ENCODE measurements at regions not wholly inside any gene's neighbourhood (a gene's known extent, or its start where the extent isn't known, plus 50 kb on each side); places are given as distances from the start of the nearest gene placed in this dataset.

DNA sequence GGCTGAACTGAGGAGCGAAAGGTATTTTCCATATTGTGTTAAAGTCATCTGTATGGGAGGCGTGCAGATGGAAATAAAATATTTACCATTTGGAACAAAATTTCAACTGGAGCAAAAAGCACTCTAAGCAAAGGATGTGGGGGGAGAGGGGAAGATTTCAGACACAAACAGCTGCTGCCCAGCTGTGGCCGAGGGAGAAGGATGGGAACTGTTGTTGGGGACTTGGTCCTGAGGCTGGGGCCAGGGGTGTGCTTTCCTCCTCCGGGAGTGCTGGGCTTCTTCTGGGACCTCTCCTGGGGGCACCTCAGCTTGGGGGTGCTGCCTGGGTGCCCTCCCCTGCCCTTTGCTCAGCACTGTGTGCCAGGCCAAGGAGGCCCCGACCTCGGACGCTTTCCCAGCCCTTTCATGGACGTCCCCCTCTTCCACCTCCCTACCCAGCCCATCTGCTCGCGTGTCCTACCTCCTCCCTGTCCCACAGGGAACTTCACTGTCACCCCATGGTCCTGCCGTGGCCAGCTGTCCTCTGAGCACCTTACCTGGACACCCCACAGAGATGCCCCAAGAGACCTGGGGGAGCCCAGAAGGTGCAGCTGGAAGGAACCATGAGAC is 101.9 kb upstream of the COL5A1 start:
- TF ChIP-seq POLR2AphosphoS5 (IDR thresholded peaks at IDR 0.05; ENCODE audit: low read depth, low read length) (no peak), FOXP2 (optimal IDR thresholded peaks at IDR 0.05; ENCODE audit: borderline replicate concordance, extremely low read depth, extremely low read length, insufficient read depth) (no peak), TAF1 (IDR thresholded peaks at IDR 0.05; ENCODE audit: borderline replicate concordance, insufficient read depth, low read length) (no peak)

All from PFSK-1 (cell line).